Smooth muscle cell (in vitro differentiated cells): ENCODE measurements at regions not wholly inside any gene's neighbourhood (a gene's known extent, or its start where the extent isn't known, plus 50 kb on each side); places are given as distances from the start of the nearest gene placed in this dataset.

Experiments
- DNase-seq: peaks from one replicate; lab custom pipeline; 2025; ENCODE audit not compliant: unreplicated experiment; lab: John Stamatoyannopoulos, UW
- H2AFZ ChIP-seq: fragments of 200-600 bp; sonication (generic); 2 replicates; pipeline ENCODE4 v1.6.0; 2016; ENCODE audit warnings: antibody characterized with exemption, low read depth, mild to moderate bottlenecking
- H3F3A ChIP-seq: fragments of 200-600 bp; sonication (generic); 2 replicates; pipeline ENCODE4 v1.6.0; 2017; ENCODE audit warnings: antibody characterized with exemption, low read depth
- H3K27ac ChIP-seq: fragments of 200-600 bp; sonication (generic); 2 replicates; pipeline ENCODE4 v1.5.1; 2016; ENCODE audit warnings: low read depth, mild to moderate bottlenecking
- H3K27me3 ChIP-seq: fragments of 200-600 bp; sonication (generic); 2 replicates; pipeline ENCODE4 v1.6.1; 2016; ENCODE audit warnings: low read depth, mild to moderate bottlenecking
- H3K36me3 ChIP-seq: fragments of 200-600 bp; sonication (generic); 2 replicates; pipeline ENCODE4 v1.5.1; 2016; ENCODE audit warnings: low read depth
- H3K4me1 ChIP-seq: fragments of 200-600 bp; sonication (generic); 2 replicates; pipeline ENCODE4 v1.5.1; 2016; ENCODE audit warnings: low read depth
- H3K4me2 ChIP-seq: fragments of 200-600 bp; sonication (generic); 2 replicates; pipeline ENCODE4 v1.6.0; 2016; ENCODE audit warnings: mild to moderate bottlenecking
- H3K4me3 ChIP-seq: fragments of 200-600 bp; sonication (generic); 2 replicates; pipeline ENCODE4 v1.5.1; 2016; ENCODE audit warnings: mild to moderate bottlenecking
- H3K79me2 ChIP-seq: fragments of 200-600 bp; sonication (generic); 2 replicates; pipeline ENCODE4 v1.6.0; 2016; ENCODE audit warnings: low read depth, mild to moderate bottlenecking
- H3K9ac ChIP-seq: fragments of 200-600 bp; sonication (generic); 2 replicates; pipeline ENCODE4 v1.6.0; 2016; ENCODE audit warnings: low read depth
- H3K9me3 ChIP-seq: fragments of 200-600 bp; sonication (generic); replicated peaks from 2 replicates; pipeline ENCODE4 v1.5.1; 2016; ENCODE audit warnings: low read depth
- H4K20me1 ChIP-seq: fragments of 200-600 bp; sonication (generic); 2 replicates; pipeline ENCODE4 v1.6.0; 2016; ENCODE audit warnings: low read depth
- CTCF ChIP-seq: fragments of 200-600 bp; sonication (generic); IDR thresholded peaks from 2 replicates; pipeline ENCODE4 v1.5.1; 2017; ENCODE audit warnings: borderline replicate concordance, mild to moderate bottlenecking, antibody characterized with exemption; ENCODE audit not compliant: insufficient read depth, poor library complexity, severe bottlenecking
- WGBS: methylation state at CpG from one replicate; pipeline ENCODE4 v1.1.7; 2016; ENCODE audit warnings: low lambda C conversion rate; 5-methylcytosine and 5-hydroxymethylcytosine counted together

GRCh38 chr22:49550141-49550430 lies 277.6 kb downstream of the BRD1 start:
- Histone ChIP-seq H3K36me3 (no peaks in the 10 kb centered on the region), H3K79me2 (no peaks in the 10 kb centered on the region), H3K9ac (no peak overlapping the region), H3K4me2 (no peak overlapping the region), H3K9me3 (no peaks in the 10 kb centered on the region), H3K4me3 (no peak overlapping the region), H3F3A (no peaks in the 10 kb centered on the region), H4K20me1 (no peaks in the 10 kb centered on the region), H3K4me1 (no peaks in the 10 kb centered on the region), H2AFZ (no peak overlapping the region), H3K27ac (no peak overlapping the region), H3K27me3 (no peaks in the 10 kb centered on the region)
- 97% methylated on average over 3 of the region's 3 CpGs for WGBS
- DNase-seq: no peak
- TF ChIP-seq CTCF: no peak

GRCh38 chr22:49549256-49550140 lies 278.2 kb downstream of the BRD1 start:
- Histone ChIP-seq H3K9ac (no peak overlapping the region), H3K36me3 (no peaks in the 10 kb centered on the region), H3K79me2 (no peaks in the 10 kb centered on the region), H3K4me3 (no peak overlapping the region), H3F3A (no peaks in the 10 kb centered on the region), H3K4me2 (no peak overlapping the region), H3K9me3 (no peaks in the 10 kb centered on the region), H3K4me1 (no peaks in the 10 kb centered on the region), H3K27me3 (no peaks in the 10 kb centered on the region), H2AFZ (no peak overlapping the region), H4K20me1 (no peaks in the 10 kb centered on the region), H3K27ac (no peak overlapping the region)
- DNase-seq: no peak
- TF ChIP-seq CTCF: no peak
- WGBS: 93% methylated on average over 22 of the region's 22 CpGs

- Histone ChIP-seq H3K4me2 (no peak overlapping the region), H3K27me3 (no peaks in the 10 kb centered on the region), H3K36me3 (no peaks in the 10 kb centered on the region), H3K4me1 (no peaks in the 10 kb centered on the region), H3K4me3 (no peak overlapping the region), H4K20me1 (no peaks in the 10 kb centered on the region), H3K9ac (no peak overlapping the region), H2AFZ (no peak overlapping the region), H3K79me2 (no peaks in the 10 kb centered on the region), H3F3A (no peaks in the 10 kb centered on the region), H3K9me3 (no peaks in the 10 kb centered on the region), H3K27ac (no peak overlapping the region)
- no peak for DNase-seq
- TF ChIP-seq CTCF: no peak
- 53% methylated on average over 17 of the region's 17 CpGs for WGBS
These were observed 279.1 kb downstream of the BRD1 start for GRCh38 chr22:49548356-49549202.
